ENCODE measurements at regions not wholly inside any gene's neighbourhood (a gene's known extent, or its start where the extent isn't known, plus 50 kb on each side); places are given as distances from the start of the nearest gene placed in this dataset.

DNA sequence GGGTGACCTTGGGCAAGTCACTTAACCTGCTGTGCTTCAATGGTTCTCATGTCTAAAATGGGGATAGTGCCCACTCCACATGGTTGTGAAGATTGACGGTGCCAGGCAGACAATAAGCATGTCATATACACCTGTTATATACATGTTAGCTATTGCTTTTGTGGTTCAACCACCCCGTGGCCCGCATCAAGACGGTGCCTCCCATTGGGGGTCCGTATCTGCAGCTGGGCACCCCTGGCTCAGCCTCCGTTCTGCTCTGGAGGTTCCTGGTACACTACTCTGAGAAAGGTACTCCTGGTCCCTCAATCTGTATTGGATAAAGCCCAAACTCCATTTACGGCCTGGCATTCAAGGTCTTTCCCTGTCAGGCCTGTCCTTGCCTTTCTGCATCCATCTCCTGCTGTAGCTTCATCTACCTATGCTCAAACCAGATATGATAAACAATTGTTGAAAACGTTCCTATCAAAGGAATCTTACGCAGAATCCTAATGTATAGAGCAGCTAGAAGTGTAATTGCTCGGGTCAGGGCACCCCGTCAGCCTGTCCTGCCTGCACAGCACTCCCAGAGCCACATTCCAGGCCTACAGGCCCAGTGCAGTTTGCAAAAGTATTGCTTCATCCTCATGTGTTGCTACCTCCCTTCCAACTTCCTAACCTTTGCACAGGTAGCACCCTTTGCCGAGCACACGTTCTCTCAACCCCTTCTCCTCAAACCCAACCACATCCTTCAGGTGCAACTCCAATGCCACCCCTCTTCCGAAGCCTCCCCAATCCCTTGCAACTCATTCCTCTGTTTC lies 194.9 kb downstream of the BCR start:
- TF ChIP-seq EZH2 (IDR thresholded peaks at IDR 0.05; ENCODE audit: borderline replicate concordance, low read depth, low read length, severe bottlenecking) = no peak
- TF ChIP-seq, protein P1, sequence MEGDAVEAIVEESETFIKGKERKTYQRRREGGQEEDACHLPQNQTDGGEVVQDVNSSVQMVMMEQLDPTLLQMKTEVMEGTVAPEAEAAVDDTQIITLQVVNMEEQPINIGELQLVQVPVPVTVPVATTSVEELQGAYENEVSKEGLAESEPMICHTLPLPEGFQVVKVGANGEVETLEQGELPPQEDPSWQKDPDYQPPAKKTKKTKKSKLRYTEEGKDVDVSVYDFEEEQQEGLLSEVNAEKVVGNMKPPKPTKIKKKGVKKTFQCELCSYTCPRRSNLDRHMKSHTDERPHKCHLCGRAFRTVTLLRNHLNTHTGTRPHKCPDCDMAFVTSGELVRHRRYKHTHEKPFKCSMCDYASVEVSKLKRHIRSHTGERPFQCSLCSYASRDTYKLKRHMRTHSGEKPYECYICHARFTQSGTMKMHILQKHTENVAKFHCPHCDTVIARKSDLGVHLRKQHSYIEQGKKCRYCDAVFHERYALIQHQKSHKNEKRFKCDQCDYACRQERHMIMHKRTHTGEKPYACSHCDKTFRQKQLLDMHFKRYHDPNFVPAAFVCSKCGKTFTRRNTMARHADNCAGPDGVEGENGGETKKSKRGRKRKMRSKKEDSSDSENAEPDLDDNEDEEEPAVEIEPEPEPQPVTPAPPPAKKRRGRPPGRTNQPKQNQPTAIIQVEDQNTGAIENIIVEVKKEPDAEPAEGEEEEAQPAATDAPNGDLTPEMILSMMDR (IDR thresholded peaks at IDR 0.05; ENCODE audit: borderline replicate concordance, extremely low read depth, low read length, poor library complexity, severe bottlenecking) = no peak

Data from DND-41 (cell line).